HL-60 (cell line): ENCODE measurements at regions not wholly inside any gene's neighbourhood (a gene's known extent, or its start where the extent isn't known, plus 50 kb on each side); places are given as distances from the start of the nearest gene placed in this dataset.

Source experiments
- CTCF ChIP-seq: IDR thresholded peaks from one replicate; pipeline ENCODE4 v1.5.1; 2011; ENCODE audit warnings: low read length, control low read depth, inconsistent platforms; ENCODE audit not compliant: insufficient read depth
- GABPA ChIP-seq: IDR thresholded peaks from 2 replicates; pipeline ENCODE4 v1.6.1; 2012; ENCODE audit warnings: low read depth
- POLR2AphosphoS5 ChIP-seq: IDR thresholded peaks from 2 replicates; pipeline ENCODE4 v1.6.1; 2012; ENCODE audit warnings: low read depth
- SPI1 ChIP-seq: IDR thresholded peaks from 2 replicates; pipeline ENCODE4 v1.6.1; 2012; ENCODE audit warnings: low read depth, mild to moderate bottlenecking, borderline replicate concordance
- TF ChIP-seq, protein P1 (sequence below): IDR thresholded peaks from 2 replicates; pipeline ENCODE4 v1.6.1; 2012; ENCODE audit warnings: low read depth; ENCODE audit not compliant: insufficient replicate concordance

DNA sequence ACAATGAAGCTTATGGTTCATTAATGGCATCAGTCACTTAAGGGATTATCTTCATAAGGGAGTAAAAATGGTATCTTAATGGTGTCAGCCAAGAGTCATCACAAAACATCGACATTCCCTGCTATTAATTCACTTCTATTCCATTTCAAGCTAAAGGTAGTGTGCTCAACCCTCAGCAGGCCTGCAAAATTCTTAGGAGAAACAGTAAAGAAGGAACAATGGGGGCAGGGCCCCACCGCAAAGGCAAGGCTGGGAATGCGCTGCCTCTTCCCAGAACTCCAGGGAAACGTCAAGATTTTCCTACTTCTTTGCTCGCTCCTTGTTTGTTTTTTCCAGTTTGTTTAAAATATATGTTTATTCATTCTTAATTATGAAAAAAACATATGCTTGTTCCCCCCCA, 187.3 kb upstream of the TSC22D2 start:
- TF ChIP-seq GABPA (no peak), POLR2AphosphoS5 (no peak), CTCF (no peak), SPI1 (no peak)
- TF ChIP-seq, protein P1, sequence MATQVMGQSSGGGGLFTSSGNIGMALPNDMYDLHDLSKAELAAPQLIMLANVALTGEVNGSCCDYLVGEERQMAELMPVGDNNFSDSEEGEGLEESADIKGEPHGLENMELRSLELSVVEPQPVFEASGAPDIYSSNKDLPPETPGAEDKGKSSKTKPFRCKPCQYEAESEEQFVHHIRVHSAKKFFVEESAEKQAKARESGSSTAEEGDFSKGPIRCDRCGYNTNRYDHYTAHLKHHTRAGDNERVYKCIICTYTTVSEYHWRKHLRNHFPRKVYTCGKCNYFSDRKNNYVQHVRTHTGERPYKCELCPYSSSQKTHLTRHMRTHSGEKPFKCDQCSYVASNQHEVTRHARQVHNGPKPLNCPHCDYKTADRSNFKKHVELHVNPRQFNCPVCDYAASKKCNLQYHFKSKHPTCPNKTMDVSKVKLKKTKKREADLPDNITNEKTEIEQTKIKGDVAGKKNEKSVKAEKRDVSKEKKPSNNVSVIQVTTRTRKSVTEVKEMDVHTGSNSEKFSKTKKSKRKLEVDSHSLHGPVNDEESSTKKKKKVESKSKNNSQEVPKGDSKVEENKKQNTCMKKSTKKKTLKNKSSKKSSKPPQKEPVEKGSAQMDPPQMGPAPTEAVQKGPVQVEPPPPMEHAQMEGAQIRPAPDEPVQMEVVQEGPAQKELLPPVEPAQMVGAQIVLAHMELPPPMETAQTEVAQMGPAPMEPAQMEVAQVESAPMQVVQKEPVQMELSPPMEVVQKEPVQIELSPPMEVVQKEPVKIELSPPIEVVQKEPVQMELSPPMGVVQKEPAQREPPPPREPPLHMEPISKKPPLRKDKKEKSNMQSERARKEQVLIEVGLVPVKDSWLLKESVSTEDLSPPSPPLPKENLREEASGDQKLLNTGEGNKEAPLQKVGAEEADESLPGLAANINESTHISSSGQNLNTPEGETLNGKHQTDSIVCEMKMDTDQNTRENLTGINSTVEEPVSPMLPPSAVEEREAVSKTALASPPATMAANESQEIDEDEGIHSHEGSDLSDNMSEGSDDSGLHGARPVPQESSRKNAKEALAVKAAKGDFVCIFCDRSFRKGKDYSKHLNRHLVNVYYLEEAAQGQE, result no peak
